Smooth muscle cell (in vitro differentiated cells): ENCODE measurements at regions not wholly inside any gene's neighbourhood (a gene's known extent, or its start where the extent isn't known, plus 50 kb on each side); places are given as distances from the start of the nearest gene placed in this dataset.

Experiments used
- DNase-seq: peaks from one replicate; lab custom pipeline; 2025; ENCODE audit not compliant: unreplicated experiment; lab: John Stamatoyannopoulos, UW
- H2AFZ ChIP-seq: fragments of 200-600 bp; sonication (generic); 2 replicates; pipeline ENCODE4 v1.6.0; 2016; ENCODE audit warnings: antibody characterized with exemption, low read depth, mild to moderate bottlenecking
- H3F3A ChIP-seq: fragments of 200-600 bp; sonication (generic); 2 replicates; pipeline ENCODE4 v1.6.0; 2017; ENCODE audit warnings: antibody characterized with exemption, low read depth
- H3K27ac ChIP-seq: fragments of 200-600 bp; sonication (generic); 2 replicates; pipeline ENCODE4 v1.5.1; 2016; ENCODE audit warnings: low read depth, mild to moderate bottlenecking
- H3K27me3 ChIP-seq: fragments of 200-600 bp; sonication (generic); 2 replicates; pipeline ENCODE4 v1.6.1; 2016; ENCODE audit warnings: low read depth, mild to moderate bottlenecking
- H3K36me3 ChIP-seq: fragments of 200-600 bp; sonication (generic); 2 replicates; pipeline ENCODE4 v1.5.1; 2016; ENCODE audit warnings: low read depth
- H3K4me1 ChIP-seq: fragments of 200-600 bp; sonication (generic); 2 replicates; pipeline ENCODE4 v1.5.1; 2016; ENCODE audit warnings: low read depth
- H3K4me2 ChIP-seq: fragments of 200-600 bp; sonication (generic); 2 replicates; pipeline ENCODE4 v1.6.0; 2016; ENCODE audit warnings: mild to moderate bottlenecking
- H3K4me3 ChIP-seq: fragments of 200-600 bp; sonication (generic); 2 replicates; pipeline ENCODE4 v1.5.1; 2016; ENCODE audit warnings: mild to moderate bottlenecking
- H3K79me2 ChIP-seq: fragments of 200-600 bp; sonication (generic); 2 replicates; pipeline ENCODE4 v1.6.0; 2016; ENCODE audit warnings: low read depth, mild to moderate bottlenecking
- H3K9ac ChIP-seq: fragments of 200-600 bp; sonication (generic); 2 replicates; pipeline ENCODE4 v1.6.0; 2016; ENCODE audit warnings: low read depth
- H3K9me3 ChIP-seq: fragments of 200-600 bp; sonication (generic); replicated peaks from 2 replicates; pipeline ENCODE4 v1.5.1; 2016; ENCODE audit warnings: low read depth
- H4K20me1 ChIP-seq: fragments of 200-600 bp; sonication (generic); 2 replicates; pipeline ENCODE4 v1.6.0; 2016; ENCODE audit warnings: low read depth
- CTCF ChIP-seq: fragments of 200-600 bp; sonication (generic); IDR thresholded peaks from 2 replicates; pipeline ENCODE4 v1.5.1; 2017; ENCODE audit warnings: borderline replicate concordance, mild to moderate bottlenecking, antibody characterized with exemption; ENCODE audit not compliant: insufficient read depth, poor library complexity, severe bottlenecking
- WGBS: methylation state at CpG from one replicate; pipeline ENCODE4 v1.1.7; 2016; ENCODE audit warnings: low lambda C conversion rate; 5-methylcytosine and 5-hydroxymethylcytosine counted together

GRCh38 chr1:5705751-5706150, 286.5 kb downstream of the NPHP4 start:
- Histone ChIP-seq H3K9ac (no peak overlapping the region), H3K4me1 (no peaks in the 10 kb centered on the region), H3K4me3 (no peak overlapping the region), H3K4me2 (no peak overlapping the region), H3K27me3 (no peaks in the 10 kb centered on the region), H4K20me1 (no peaks in the 10 kb centered on the region), H3K9me3 (no peaks in the 10 kb centered on the region), H2AFZ (no peak overlapping the region), H3K27ac (no peak overlapping the region), H3K36me3 (no peaks in the 10 kb centered on the region), H3K79me2 (no peaks in the 10 kb centered on the region), H3F3A (no peaks in the 10 kb centered on the region)
- no peak for TF ChIP-seq CTCF
- DNase-seq: no peak
- WGBS: 79% methylated on average over 10 of the region's 10 CpGs

- H2AFZ ChIP-seq: no peak overlapping the region
- no peak for TF ChIP-seq CTCF
- no peaks in the 10 kb centered on the region for H3K79me2 ChIP-seq
- H3K27me3 ChIP-seq: no peaks in the 10 kb centered on the region
- H3K9ac ChIP-seq: no peak overlapping the region
- no peaks in the 10 kb centered on the region for H3K9me3 ChIP-seq
- no peak overlapping the region for H3K4me2 ChIP-seq
- no peak overlapping the region for H3K27ac ChIP-seq
- H4K20me1 ChIP-seq: no peaks in the 10 kb centered on the region
- no peaks in the 10 kb centered on the region for H3K36me3 ChIP-seq
- no peak for DNase-seq
- 83% methylated on average over 18 of the region's 18 CpGs for WGBS
- H3K4me1 ChIP-seq: no peaks in the 10 kb centered on the region
- H3F3A ChIP-seq: no peaks in the 10 kb centered on the region
- H3K4me3 ChIP-seq: no peak overlapping the region
Measured at GRCh38 chr1:5704561-5705514, 287.4 kb downstream of the NPHP4 start.

GRCh38 chr1:5701642-5702041, 290.6 kb downstream of the NPHP4 start:
- Histone ChIP-seq H3K27me3 (no peaks in the 10 kb centered on the region), H3K4me2 (no peak overlapping the region), H4K20me1 (no peaks in the 10 kb centered on the region), H3K9me3 (no peaks in the 10 kb centered on the region), H2AFZ (no peak overlapping the region), H3K4me3 (no peak overlapping the region), H3K9ac (no peak overlapping the region), H3F3A (no peaks in the 10 kb centered on the region), H3K36me3 (no peaks in the 10 kb centered on the region), H3K79me2 (no peaks in the 10 kb centered on the region), H3K27ac (no peak overlapping the region), H3K4me1 (no peaks in the 10 kb centered on the region)
- no peak for TF ChIP-seq CTCF
- 88% methylated on average over 4 of the region's 4 CpGs for WGBS
- no peak for DNase-seq

GRCh38 chr1:5693568-5693967, 298.7 kb downstream of the NPHP4 start:
- DNase-seq: no peak
- Histone ChIP-seq H3K4me1 (no peaks in the 10 kb centered on the region), H3F3A (no peaks in the 10 kb centered on the region), H3K27me3 (no peaks in the 10 kb centered on the region), H3K4me2 (no peak overlapping the region), H3K9ac (no peak overlapping the region), H3K36me3 (no peaks in the 10 kb centered on the region), H3K9me3 (no peaks in the 10 kb centered on the region), H3K27ac (no peak overlapping the region), H2AFZ (no peak overlapping the region), H3K4me3 (no peak overlapping the region), H4K20me1 (no peaks in the 10 kb centered on the region), H3K79me2 (no peaks in the 10 kb centered on the region)
- WGBS: 86% methylated on average over 9 of the region's 9 CpGs
- TF ChIP-seq CTCF: no peak
